NB4 (cell line): ENCODE measurements at regions not wholly inside any gene's neighbourhood (a gene's known extent, or its start where the extent isn't known, plus 50 kb on each side); places are given as distances from the start of the nearest gene placed in this dataset.

Experiments used
- DNase-seq: peaks from one replicate; pipeline ENCODE4 v3.0.0; 2010; ENCODE audit warnings: low read depth
- H3K4me3 ChIP-seq: one replicate; pipeline ENCODE4 v1.5.1; 2011; ENCODE audit warnings: mild to moderate bottlenecking, low read depth, low read length, moderate library complexity
- MYC ChIP-seq: IDR thresholded peaks from 2 replicates; pipeline ENCODE4 v1.6.1; 2011; ENCODE audit warnings: low read depth, low read length
- POLR2A ChIP-seq: IDR thresholded peaks from 2 replicates; pipeline ENCODE4 v1.6.1; 2011; ENCODE audit warnings: mild to moderate bottlenecking; ENCODE audit not compliant: insufficient read length; ENCODE audit errors: extremely low read depth
- TF ChIP-seq, protein P1 (sequence below): IDR thresholded peaks from one replicate; pipeline ENCODE4 v1.5.1; 2012; ENCODE audit warnings: low read depth, low read length
- TF ChIP-seq, protein P2 (sequence below): IDR thresholded peaks from 2 replicates; pipeline ENCODE4 v1.6.1; 2011; ENCODE audit warnings: low read depth, low read length

DNA sequence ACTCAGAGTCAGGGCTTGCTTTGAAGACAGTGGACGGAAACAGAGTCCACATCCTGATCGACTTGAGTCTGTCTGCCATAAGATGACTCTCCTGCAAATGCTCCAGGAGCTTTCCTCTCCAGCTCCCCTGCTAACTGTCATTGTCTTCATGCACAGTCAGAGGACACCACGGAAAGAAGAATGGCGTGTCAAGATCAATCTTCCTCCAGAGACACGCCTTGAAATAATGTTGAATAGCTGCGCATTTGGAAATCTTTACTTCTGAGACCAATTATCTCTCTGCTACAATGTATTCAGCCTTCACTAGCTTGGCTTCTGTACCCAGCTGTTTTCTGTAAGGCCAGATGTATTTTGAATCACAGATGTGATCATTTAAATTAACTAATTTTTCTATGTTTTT, 457.2 kb downstream of the CDH2 start:
- TF ChIP-seq POLR2A: no peak
- TF ChIP-seq, protein P1, sequence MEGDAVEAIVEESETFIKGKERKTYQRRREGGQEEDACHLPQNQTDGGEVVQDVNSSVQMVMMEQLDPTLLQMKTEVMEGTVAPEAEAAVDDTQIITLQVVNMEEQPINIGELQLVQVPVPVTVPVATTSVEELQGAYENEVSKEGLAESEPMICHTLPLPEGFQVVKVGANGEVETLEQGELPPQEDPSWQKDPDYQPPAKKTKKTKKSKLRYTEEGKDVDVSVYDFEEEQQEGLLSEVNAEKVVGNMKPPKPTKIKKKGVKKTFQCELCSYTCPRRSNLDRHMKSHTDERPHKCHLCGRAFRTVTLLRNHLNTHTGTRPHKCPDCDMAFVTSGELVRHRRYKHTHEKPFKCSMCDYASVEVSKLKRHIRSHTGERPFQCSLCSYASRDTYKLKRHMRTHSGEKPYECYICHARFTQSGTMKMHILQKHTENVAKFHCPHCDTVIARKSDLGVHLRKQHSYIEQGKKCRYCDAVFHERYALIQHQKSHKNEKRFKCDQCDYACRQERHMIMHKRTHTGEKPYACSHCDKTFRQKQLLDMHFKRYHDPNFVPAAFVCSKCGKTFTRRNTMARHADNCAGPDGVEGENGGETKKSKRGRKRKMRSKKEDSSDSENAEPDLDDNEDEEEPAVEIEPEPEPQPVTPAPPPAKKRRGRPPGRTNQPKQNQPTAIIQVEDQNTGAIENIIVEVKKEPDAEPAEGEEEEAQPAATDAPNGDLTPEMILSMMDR: no peak
- TF ChIP-seq MYC: no peak
- TF ChIP-seq, protein P2, sequence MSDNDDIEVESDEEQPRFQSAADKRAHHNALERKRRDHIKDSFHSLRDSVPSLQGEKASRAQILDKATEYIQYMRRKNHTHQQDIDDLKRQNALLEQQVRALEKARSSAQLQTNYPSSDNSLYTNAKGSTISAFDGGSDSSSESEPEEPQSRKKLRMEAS: no peak
- H3K4me3 ChIP-seq: no peak overlapping the region
- no peak for DNase-seq

DNA sequence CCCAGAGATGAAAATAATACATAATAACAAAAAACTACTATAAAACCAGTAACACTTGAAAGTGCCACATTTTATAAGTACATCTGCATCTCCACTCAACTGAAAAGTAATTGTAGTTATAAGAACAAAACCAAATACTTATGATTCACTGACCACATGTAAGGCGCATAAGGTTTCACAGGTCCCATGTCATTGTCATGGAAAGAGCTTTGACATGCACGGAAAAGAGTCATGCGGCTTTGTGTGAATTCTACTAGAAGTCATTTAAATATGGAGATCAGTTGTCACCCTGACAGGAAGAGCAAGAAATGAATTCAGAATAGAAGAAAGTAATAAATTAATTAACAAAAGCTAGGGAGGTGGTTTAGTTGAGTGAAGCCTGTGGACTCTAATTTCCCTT, 459.1 kb downstream of the CDH2 start:
- no peak for TF ChIP-seq MYC
- no peak for TF ChIP-seq POLR2A
- TF ChIP-seq, protein P2: no peak
- TF ChIP-seq, protein P1: no peak
- H3K4me3 ChIP-seq: no peak overlapping the region
- DNase-seq: no peak

DNA sequence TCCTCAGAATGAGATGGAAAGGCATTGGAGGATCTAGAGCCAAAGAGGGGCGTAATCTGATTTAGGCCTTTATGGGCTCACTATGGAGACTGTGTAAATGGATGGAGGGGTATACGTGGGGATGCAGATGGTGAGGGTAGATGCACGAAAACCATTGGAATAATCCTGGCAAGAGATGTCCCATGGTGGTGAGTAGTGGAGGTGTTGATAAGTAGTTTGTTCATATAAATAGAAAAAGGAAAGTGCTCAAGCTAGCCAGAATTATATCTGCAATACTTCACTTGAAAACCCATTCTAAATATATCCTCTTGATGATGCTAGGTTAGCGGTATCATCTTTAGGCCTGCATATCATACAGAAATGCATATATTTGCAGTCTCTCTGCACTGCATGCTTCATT, 459.7 kb downstream of the CDH2 start:
- no peak overlapping the region for H3K4me3 ChIP-seq
- no peak for DNase-seq
- TF ChIP-seq, protein P2: no peak
- TF ChIP-seq MYC: no peak
- no peak for TF ChIP-seq POLR2A
- TF ChIP-seq, protein P1: no peak

DNA sequence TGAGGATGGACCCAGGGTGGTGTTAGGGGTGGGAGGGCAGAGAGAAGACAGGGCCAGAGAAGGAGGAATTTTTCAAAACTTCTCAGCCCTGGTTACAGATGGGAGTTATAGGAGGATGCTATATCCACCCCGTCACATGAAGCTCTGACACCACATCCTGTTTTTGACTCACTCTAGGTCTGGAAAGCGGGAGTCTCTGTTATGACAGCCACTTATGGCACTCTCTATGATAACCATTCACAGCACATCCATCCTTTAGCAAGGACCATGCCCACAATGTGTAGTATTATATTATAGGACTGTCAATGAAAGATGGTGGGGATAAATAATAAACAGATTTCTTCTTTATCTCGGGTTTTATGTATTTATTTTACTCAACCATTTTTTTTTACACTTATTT, 461.2 kb downstream of the CDH2 start:
- DNase-seq: no peak
- TF ChIP-seq POLR2A (no peak), MYC (no peak)
- TF ChIP-seq, protein P1: no peak
- TF ChIP-seq, protein P2: no peak
- no peak overlapping the region for H3K4me3 ChIP-seq

DNA sequence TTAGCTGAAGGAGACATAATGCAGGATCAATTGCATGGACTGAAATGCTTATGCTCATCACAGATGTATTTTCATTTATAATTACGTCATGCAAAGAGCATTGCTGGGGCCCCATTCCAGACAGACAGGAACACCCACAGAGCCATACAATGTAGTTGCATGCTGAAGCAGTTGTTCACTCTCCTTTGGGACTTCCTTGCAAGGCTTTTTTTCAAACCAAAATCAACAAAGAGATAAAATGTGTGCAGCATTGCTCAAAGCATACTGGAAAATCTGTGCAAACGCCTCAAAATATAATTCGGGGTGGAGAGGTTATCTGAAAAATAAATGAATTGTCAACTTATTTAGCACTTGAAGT, 463.2 kb downstream of the CDH2 start:
- no peak for DNase-seq
- TF ChIP-seq, protein P1: no peak
- TF ChIP-seq, protein P2: no peak
- TF ChIP-seq POLR2A: no peak
- TF ChIP-seq MYC: no peak
- H3K4me3 ChIP-seq: no peak overlapping the region
